A673 (cell line): ENCODE measurements at regions not wholly inside any gene's neighbourhood (a gene's known extent, or its start where the extent isn't known, plus 50 kb on each side); places are given as distances from the start of the nearest gene placed in this dataset.

Source experiments
- BruUV-seq: library from RNA; stranded (reverse); fragments of 400-500 nt; replicated peaks from 2 replicates; lab custom pipeline; 2021; lab: Mats Ljungman, UMichigan
- CTCF ChIA-PET: fragments of 300-600 bp; sonication (Branson Sonifier 250); formaldehyde crosslinking; loops from one replicate; lab custom pipeline; 2022; ENCODE audit warnings: antibody characterized with exemption; lab: Charles Lee
- POLR2A ChIA-PET: fragments of 300-600 bp; sonication (Branson Sonifier 250); formaldehyde crosslinking; loops from one replicate; lab custom pipeline; 2022; ENCODE audit warnings: antibody characterized with exemption; ENCODE audit not compliant: low non-redundant PET; lab: Charles Lee
- DNase-seq: peaks from one replicate; pipeline ENCODE4 v3.0.0-alpha.2; 2015; ENCODE audit warnings: low spot score
- H3K27ac ChIP-seq: fragments of 200-600 bp; sonication (generic); 2 replicates; pipeline ENCODE4 v1.5.1; 2016; ENCODE audit warnings: mixed run types, low read depth, mild to moderate bottlenecking, mixed read lengths, antibody characterized with exemption, low read length; ENCODE audit not compliant: poor library complexity, severe bottlenecking
- H3K27me3 ChIP-seq: fragments of 200-600 bp; sonication (generic); replicated peaks from 2 replicates; pipeline ENCODE4 v1.6.1; 2017; ENCODE audit warnings: mixed run types, low read depth, mild to moderate bottlenecking, mixed read lengths, antibody characterized with exemption, low read length; ENCODE audit not compliant: insufficient read depth, poor library complexity
- H3K36me3 ChIP-seq: fragments of 200-600 bp; sonication (generic); 2 replicates; pipeline ENCODE4 v1.6.1; 2016; ENCODE audit warnings: mixed run types, mild to moderate bottlenecking, mixed read lengths, antibody characterized with exemption, low read length; ENCODE audit not compliant: insufficient read depth, poor library complexity, severe bottlenecking
- H3K4me1 ChIP-seq: fragments of 200-600 bp; sonication (generic); 2 replicates; pipeline ENCODE4 v1.6.1; 2017; ENCODE audit warnings: mixed run types, mild to moderate bottlenecking, mixed read lengths, antibody characterized with exemption, low read length; ENCODE audit not compliant: insufficient read depth, poor library complexity, severe bottlenecking
- H3K4me3 ChIP-seq: fragments of 200-600 bp; sonication (generic); 2 replicates; pipeline ENCODE4 v1.5.1; 2016; ENCODE audit warnings: low read depth, mixed run types, mild to moderate bottlenecking, mixed read lengths, low read length; ENCODE audit not compliant: poor library complexity, severe bottlenecking
- H3K9me3 ChIP-seq: fragments of 200-600 bp; sonication (generic); 2 replicates; pipeline ENCODE4 v1.6.1; 2016; ENCODE audit warnings: mixed run types, low read depth, mild to moderate bottlenecking, mixed read lengths, antibody characterized with exemption, low read length; ENCODE audit not compliant: poor library complexity, severe bottlenecking
- CTCF ChIP-seq: fragments of 300-800, 200-600 bp; sonication (generic); conservative IDR thresholded peaks from 2 replicates; pipeline ENCODE4 v1.5.1; 2017; ENCODE audit warnings: low read depth, mild to moderate bottlenecking, antibody characterized with exemption, low read length, moderate library complexity, mixed read lengths
- EZH2 ChIP-seq: fragments of 200-600 bp; sonication (generic); IDR thresholded peaks from 2 replicates; pipeline ENCODE4 v1.6.1; 2017; ENCODE audit warnings: borderline replicate concordance, low read depth, mild to moderate bottlenecking, mixed read lengths, antibody characterized with exemption, low read length; ENCODE audit not compliant: poor library complexity, severe bottlenecking
- intact Hi-C: fragments of 100-400 bp; cut with micrococcal nuclease; formaldehyde crosslinking; loops from one replicate; pipeline ENCODE4 v1.10.0; 2022; ENCODE audit not compliant: unreplicated experiment

- DNase-seq: no peak
- ChIA-PET CTCF (no interaction called here), POLR2A (no interaction called here)
- Histone ChIP-seq H3K4me3 (no peak overlapping the region), H3K36me3 (no peaks in the 10 kb centered on the region), H3K9me3 (no peaks in the 10 kb centered on the region), H3K4me1 (peaks cover 34% of the 10 kb centered on the region), H3K27me3 (no peaks in the 10 kb centered on the region), H3K27ac (no peak overlapping the region)
- intact Hi-C loops: no loop called here
- TF ChIP-seq EZH2 (no peak), CTCF (no peak)
- BruUV-seq: no TSS peak
Measured at GRCh38 chr5:142225141-142225540, 99.7 kb downstream of the SPRY4 start.

DNA sequence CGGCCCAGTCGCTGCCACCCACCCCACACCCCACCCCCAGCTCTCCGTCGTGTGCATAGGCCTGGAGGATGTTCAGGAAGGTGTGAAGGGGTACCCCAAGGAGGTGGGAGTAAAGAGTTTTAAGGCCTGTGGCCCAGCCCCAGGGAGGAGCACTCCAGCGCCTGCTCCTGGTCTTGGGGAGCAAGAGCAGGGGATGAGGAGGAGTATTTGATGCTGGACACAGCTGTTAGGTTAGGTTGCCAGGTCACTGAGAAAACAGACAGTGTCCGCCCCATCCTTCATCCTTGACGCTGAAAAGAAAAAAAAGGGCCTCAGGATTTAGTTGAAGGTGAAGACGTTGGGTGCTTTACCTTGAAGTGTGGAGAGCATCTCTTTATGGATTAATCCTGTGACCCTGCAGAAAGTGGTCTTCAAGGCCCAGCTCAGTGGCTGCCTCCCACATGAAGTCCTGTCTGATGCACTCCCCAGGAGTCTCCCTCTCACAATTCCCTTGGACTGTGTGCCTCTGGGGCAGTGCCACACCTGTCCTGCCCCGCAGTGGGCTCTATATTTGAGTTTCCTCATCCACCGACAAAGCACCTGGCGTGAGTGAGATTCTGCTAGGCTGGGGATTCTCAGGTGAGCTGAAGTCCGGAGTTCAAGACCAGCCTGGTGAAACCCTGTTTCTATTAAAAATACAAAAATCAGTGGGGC, 101.8 kb downstream of the SPRY4 start:
- intact Hi-C loops: no loop called here

GRCh38 chr5:142222225-142222865, 102.5 kb downstream of the SPRY4 start:
- H3K9me3 ChIP-seq: no peaks in the 10 kb centered on the region
- intact Hi-C loops: no loop called here
- H3K27ac ChIP-seq: no peak overlapping the region
- POLR2A ChIA-PET: no interaction called here
- no TSS peak for BruUV-seq
- H3K4me3 ChIP-seq: no peak overlapping the region
- H3K4me1 ChIP-seq: peaks cover 34% of the 10 kb centered on the region
- H3K36me3 ChIP-seq: no peaks in the 10 kb centered on the region
- no peak for DNase-seq
- H3K27me3 ChIP-seq: no peaks in the 10 kb centered on the region
- TF ChIP-seq CTCF: no peak
- CTCF ChIA-PET: no interaction called here

More for the DNA sequence above, 101.8 kb downstream of the SPRY4 start:
- CTCF ChIA-PET: no interaction called here
- POLR2A ChIA-PET: no interaction called here
- peaks cover 34% of the 10 kb centered on the region for H3K4me1 ChIP-seq
- no peak for TF ChIP-seq CTCF
- H3K27ac ChIP-seq: no peak overlapping the region
- H3K9me3 ChIP-seq: no peaks in the 10 kb centered on the region
- no peak overlapping the region for H3K4me3 ChIP-seq
- no TSS peak for BruUV-seq
- no peak for DNase-seq
- H3K27me3 ChIP-seq: no peaks in the 10 kb centered on the region
- no peaks in the 10 kb centered on the region for H3K36me3 ChIP-seq
